ENCODE measurements at regions not wholly inside any gene's neighbourhood (a gene's known extent, or its start where the extent isn't known, plus 50 kb on each side); places are given as distances from the start of the nearest gene placed in this dataset.

DNA sequence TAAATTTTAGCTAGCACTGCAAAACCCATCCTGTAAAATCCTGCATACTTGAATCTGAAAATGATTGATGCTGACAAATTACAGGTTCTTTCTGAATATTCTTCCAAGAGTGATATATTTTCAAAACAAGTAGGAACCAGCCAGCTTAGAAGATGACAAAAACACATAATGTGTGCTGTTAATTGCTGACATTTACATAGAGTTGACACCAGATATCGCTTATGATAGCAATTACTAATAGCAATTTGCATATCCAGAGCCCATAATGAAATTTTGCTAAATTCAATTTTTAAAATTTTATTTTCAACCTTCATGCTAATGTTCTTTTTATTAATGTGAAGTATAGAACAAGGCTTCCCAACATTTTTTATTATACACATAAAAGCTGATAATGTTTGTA lies 284.5 kb downstream of the SEC23A start:
- Histone ChIP-seq H3K27me3 (ENCODE audit: insufficient read depth, low read length) (no peaks in the 10 kb centered on the region), H2AFZ (ENCODE audit: low read depth, low read length, poor library complexity, severe bottlenecking) (no peak overlapping the region), H3K4me2 (ENCODE audit: low read length) (no peak overlapping the region), H3K9me3 (ENCODE audit: control insufficient read depth in 1 of 2, insufficient read depth in 1 of 2, low read depth in 1 of 2, low read length in 2 of 2) (no peaks in the 10 kb centered on the region), H3K36me3 (ENCODE audit: control insufficient read depth in 1 of 2, insufficient read depth in 2 of 2, low read length in 2 of 2) (no peaks in the 10 kb centered on the region), H4K20me1 (ENCODE audit: insufficient read depth) (no peaks in the 10 kb centered on the region), H3K4me3 (replicated peaks in 1 of 2; ENCODE audit: low read depth in 1 of 2, low read length in 2 of 2) (no peak overlapping the region), H3K27ac (ENCODE audit: low read depth, low read length) (no peak overlapping the region), H3K9ac (ENCODE audit: low read length) (no peak overlapping the region), H3K79me2 (ENCODE audit: insufficient read depth, low read length) (no peaks in the 10 kb centered on the region), H3K4me1 (ENCODE audit: control insufficient read depth in 1 of 2, insufficient read depth in 2 of 2, low read length in 2 of 2) (no peaks in the 10 kb centered on the region), H3K9me2 (ENCODE audit: insufficient read depth) (no peaks in the 10 kb centered on the region)
- intact Hi-C loops (cut with micrococcal nuclease), result no loop called here
- ATAC-seq, result no peak
- ChIA-PET RAD21 (ENCODE audit: low non-redundant PET in 1 of 2, low total read pairs in 2 of 2, uncharacterized antibody in 2 of 2, unreplicated experiment in 2 of 2) (no interaction called here), CTCF (no interaction called here), POLR2A (no interaction called here)
- TF ChIP-seq SIN3A (IDR thresholded peaks at IDR 0.05; ENCODE audit: low read depth) (no peak), RAD21 (IDR thresholded peaks at IDR 0.05; ENCODE audit: low read depth) (no peak), CEBPB (IDR thresholded peaks at IDR 0.05; ENCODE audit: low read depth) (no peak)
- TF ChIP-seq, protein P1, sequence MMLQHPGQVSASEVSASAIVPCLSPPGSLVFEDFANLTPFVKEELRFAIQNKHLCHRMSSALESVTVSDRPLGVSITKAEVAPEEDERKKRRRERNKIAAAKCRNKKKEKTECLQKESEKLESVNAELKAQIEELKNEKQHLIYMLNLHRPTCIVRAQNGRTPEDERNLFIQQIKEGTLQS (IDR thresholded peaks at IDR 0.05), result no peak
- TF ChIP-seq, protein P2, sequence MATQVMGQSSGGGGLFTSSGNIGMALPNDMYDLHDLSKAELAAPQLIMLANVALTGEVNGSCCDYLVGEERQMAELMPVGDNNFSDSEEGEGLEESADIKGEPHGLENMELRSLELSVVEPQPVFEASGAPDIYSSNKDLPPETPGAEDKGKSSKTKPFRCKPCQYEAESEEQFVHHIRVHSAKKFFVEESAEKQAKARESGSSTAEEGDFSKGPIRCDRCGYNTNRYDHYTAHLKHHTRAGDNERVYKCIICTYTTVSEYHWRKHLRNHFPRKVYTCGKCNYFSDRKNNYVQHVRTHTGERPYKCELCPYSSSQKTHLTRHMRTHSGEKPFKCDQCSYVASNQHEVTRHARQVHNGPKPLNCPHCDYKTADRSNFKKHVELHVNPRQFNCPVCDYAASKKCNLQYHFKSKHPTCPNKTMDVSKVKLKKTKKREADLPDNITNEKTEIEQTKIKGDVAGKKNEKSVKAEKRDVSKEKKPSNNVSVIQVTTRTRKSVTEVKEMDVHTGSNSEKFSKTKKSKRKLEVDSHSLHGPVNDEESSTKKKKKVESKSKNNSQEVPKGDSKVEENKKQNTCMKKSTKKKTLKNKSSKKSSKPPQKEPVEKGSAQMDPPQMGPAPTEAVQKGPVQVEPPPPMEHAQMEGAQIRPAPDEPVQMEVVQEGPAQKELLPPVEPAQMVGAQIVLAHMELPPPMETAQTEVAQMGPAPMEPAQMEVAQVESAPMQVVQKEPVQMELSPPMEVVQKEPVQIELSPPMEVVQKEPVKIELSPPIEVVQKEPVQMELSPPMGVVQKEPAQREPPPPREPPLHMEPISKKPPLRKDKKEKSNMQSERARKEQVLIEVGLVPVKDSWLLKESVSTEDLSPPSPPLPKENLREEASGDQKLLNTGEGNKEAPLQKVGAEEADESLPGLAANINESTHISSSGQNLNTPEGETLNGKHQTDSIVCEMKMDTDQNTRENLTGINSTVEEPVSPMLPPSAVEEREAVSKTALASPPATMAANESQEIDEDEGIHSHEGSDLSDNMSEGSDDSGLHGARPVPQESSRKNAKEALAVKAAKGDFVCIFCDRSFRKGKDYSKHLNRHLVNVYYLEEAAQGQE (IDR thresholded peaks at IDR 0.05; ENCODE audit: low read depth), result no peak
- no TSS peak for BruUV-seq (replicated peaks)
- no peak for DNase-seq (ENCODE audit: low read depth, low spot score)

All from HCT116 (cell line).